Tibial artery (tissue), 4 donors: ENCODE measurements at regions not wholly inside any gene's neighbourhood (a gene's known extent, or its start where the extent isn't known, plus 50 kb on each side); places are given as distances from the start of the nearest gene placed in this dataset.
"Not testable (repeated sequence)": the region's sequence is repeated elsewhere in the genome, so short reads cannot be mapped to it uniquely, and the experiment has no call there.

ENCODE experiments used
- DNase-seq, 2 donors: peaks; one replicate each; pipeline ENCODE4 v3.0.0-alpha.2; 2019
- H3K27ac ChIP-seq, 2 donors: fragments of 200-600 bp; sonication (generic) in 1 of 2; 1 replicate in 1 of 2; 2 replicates in 1 of 2; pipeline ENCODE4 v1.5.1; 2018 to 2019; ENCODE audit warnings: mild to moderate bottlenecking in 1 of 2
- H3K27me3 ChIP-seq, 2 donors: fragments of 200-600 bp; sonication (generic) in 1 of 2; one replicate each; pipeline versions ENCODE4 v1.5.1 to v1.6.0; 2016 to 2019
- H3K36me3 ChIP-seq, 3 donors: fragments of 200-600 bp; sonication (generic) in 2 of 3; one replicate each; pipeline ENCODE4 v1.5.1; 2016 to 2019; ENCODE audit warnings: mild to moderate bottlenecking in 2 of 3
- H3K4me1 ChIP-seq, 4 donors: fragments of 200-600 bp; sonication (generic) in 2 of 4; 1 replicate in 3 of 4; 2 replicates in 1 of 4; pipeline ENCODE4 v1.5.1; 2016 to 2019
- H3K4me3 ChIP-seq, 2 donors: fragments of 200-600 bp; sonication (generic) in 1 of 2; 1 replicate in 1 of 2; 2 replicates in 1 of 2; pipeline ENCODE4 v1.5.1; 2018 to 2019; ENCODE audit warnings: mild to moderate bottlenecking in 2 of 2
- H3K9me3 ChIP-seq, 3 donors: fragments of 200-600 bp; sonication (generic) in 1 of 3; one replicate each; pipeline ENCODE4 v1.5.1; 2016 to 2019
- intact Hi-C: fragments of 100-400 bp; cut with DNase I; formaldehyde crosslinking; loops from one replicate; pipeline ENCODE4 v1.15.0; 2023; ENCODE audit warnings: low total_unique reads
- TF ChIP-seq, protein P1 (sequence below), 2 experiments: fragments of 200-600 bp in 1 of 2; fragments of 450-650 bp in 1 of 2; IDR thresholded peaks; one replicate each; pipeline ENCODE4 v1.5.1; 2017 to 2019; ENCODE audit warnings: antibody characterized with exemption in 2 of 2, mild to moderate bottlenecking in 1 of 2, moderate library complexity in 1 of 2

DNA sequence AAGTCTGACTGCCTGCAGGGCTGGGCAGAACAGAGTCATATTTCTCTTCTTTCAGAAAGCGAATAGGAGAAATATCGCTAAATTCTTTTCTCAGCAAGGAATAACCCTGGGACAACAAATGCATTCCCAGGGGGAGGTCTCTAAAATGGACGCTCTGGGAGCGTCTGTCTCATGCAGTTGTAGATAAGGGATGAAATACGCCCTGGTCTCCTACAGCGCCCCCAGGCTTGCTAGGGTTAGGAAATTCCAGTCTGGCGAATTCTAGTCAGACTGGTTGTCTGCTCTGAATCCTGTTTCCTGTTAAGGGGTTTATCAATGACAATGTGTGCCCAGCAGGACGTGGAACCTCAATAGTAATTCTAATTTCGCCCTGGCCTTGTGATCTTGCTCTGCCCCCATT lies 1214.1 kb downstream of the DIAPH3 start:
- H3K27me3 ChIP-seq: no peaks in the 10 kb centered on the region
- H3K9me3 ChIP-seq: peaks cover 0 to 6% (median 0%) of the 10 kb centered on the region in 3 donors
- H3K27ac ChIP-seq: no peak overlapping the region
- no peak for DNase-seq
- no peaks in the 10 kb centered on the region for H3K4me1 ChIP-seq
- no peak overlapping the region for H3K4me3 ChIP-seq
- intact Hi-C loops: no loop called here
- TF ChIP-seq, protein P1, sequence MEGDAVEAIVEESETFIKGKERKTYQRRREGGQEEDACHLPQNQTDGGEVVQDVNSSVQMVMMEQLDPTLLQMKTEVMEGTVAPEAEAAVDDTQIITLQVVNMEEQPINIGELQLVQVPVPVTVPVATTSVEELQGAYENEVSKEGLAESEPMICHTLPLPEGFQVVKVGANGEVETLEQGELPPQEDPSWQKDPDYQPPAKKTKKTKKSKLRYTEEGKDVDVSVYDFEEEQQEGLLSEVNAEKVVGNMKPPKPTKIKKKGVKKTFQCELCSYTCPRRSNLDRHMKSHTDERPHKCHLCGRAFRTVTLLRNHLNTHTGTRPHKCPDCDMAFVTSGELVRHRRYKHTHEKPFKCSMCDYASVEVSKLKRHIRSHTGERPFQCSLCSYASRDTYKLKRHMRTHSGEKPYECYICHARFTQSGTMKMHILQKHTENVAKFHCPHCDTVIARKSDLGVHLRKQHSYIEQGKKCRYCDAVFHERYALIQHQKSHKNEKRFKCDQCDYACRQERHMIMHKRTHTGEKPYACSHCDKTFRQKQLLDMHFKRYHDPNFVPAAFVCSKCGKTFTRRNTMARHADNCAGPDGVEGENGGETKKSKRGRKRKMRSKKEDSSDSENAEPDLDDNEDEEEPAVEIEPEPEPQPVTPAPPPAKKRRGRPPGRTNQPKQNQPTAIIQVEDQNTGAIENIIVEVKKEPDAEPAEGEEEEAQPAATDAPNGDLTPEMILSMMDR (IDR thresholded peaks at IDR 0.05): no peak
- H3K36me3 ChIP-seq: no peaks in the 10 kb centered on the region

DNA sequence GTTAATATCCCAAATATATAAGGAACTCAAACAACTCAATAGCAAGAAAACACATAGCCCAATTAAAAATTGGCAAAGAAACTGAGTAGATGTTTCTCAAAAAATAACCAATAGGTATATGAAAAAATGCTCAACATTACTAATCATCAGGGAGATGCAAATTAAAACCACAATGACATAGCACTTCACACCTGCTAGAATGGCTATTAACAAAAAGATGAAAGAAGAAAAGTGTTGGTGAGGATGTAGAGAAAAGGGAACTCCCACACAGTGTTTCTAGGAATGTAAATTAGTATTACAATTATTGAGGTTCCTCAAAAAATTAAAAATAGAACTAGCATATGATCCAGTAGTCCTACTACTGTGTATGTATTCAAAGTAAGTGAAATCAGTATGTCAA lies 1212.8 kb downstream of the DIAPH3 start:
- Histone ChIP-seq H3K27ac (no peak overlapping the region), H3K4me3 (no peak overlapping the region), H3K27me3 (no peaks in the 10 kb centered on the region), H3K36me3 (no peaks in the 10 kb centered on the region), H3K4me1 (no peaks in the 10 kb centered on the region), H3K9me3 (peaks cover 0 to 6% (median 0%) of the 10 kb centered on the region in 3 donors)
- DNase-seq: no peak
- TF ChIP-seq, protein P1 (IDR thresholded peaks at IDR 0.05): no peak
- intact Hi-C loops: no loop called here

DNA sequence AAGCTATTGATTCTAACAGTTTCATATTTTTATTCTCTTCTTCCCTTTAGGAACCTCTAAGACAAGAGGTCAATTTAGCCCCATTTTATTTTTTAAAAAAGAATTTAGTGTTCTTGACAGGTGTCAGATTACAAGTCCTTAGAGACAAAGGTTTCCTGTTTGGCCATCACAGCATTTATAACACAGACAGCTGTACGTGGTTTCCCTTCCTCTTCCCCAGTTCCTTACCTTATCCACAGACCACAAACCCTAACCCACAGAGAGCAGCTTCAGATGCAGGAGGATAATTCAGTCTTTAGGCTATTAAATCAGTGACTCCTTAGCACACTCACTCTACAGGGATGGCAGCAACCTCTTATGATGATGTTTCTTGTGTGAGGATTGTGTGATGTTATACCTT lies 1210.1 kb downstream of the DIAPH3 start:
- no peak overlapping the region for H3K27ac ChIP-seq
- peaks cover 0 to 6% (median 0%) of the 10 kb centered on the region in 3 donors for H3K9me3 ChIP-seq
- no peak overlapping the region for H3K4me3 ChIP-seq
- TF ChIP-seq, protein P1 (IDR thresholded peaks at IDR 0.05): no peak
- intact Hi-C loops: no loop called here
- DNase-seq: no peak
- H3K4me1 ChIP-seq: no peaks in the 10 kb centered on the region
- no peaks in the 10 kb centered on the region for H3K27me3 ChIP-seq
- no peaks in the 10 kb centered on the region for H3K36me3 ChIP-seq

DNA sequence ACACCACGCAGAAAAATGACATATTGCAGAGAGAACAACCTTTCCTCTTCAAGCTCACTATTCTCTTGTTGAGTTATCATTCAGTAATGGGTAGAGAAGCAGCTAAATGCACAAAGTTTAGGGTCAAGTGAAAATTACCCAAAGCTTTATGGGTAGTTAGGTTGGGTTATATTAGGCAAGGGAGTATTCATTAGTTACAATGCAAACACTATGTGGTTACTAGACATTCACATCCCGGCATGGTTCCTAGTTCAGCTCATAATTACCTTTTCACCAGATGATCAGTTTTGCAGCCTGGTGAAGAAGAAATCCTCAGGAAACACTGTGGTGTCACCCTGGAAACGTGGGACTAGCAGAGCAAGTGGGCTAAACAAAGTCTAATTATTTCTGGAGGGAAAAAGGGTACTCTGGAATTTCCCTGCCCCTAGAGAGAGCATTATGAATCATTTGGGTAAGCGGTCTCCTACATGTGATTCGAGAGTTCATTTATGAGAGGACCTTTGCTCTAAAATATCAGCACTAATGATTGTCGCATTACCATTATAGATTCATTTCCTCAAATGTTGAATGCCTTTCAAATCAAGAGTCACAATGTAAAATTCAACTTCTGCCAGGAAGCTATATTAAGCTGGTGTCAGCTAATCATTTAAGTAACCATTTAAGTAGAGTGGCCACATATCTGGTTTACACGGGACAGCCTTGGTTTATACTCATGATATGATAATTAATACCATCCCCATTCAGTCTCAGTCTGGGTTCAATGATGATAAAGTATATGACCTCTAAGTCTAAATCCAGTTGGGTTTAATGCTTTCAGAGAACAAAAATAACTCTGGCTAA lies 1208.0 kb downstream of the DIAPH3 start:
- H3K36me3 ChIP-seq: no peaks in the 10 kb centered on the region
- TF ChIP-seq, protein P1 (IDR thresholded peaks at IDR 0.05): no peak

DNA sequence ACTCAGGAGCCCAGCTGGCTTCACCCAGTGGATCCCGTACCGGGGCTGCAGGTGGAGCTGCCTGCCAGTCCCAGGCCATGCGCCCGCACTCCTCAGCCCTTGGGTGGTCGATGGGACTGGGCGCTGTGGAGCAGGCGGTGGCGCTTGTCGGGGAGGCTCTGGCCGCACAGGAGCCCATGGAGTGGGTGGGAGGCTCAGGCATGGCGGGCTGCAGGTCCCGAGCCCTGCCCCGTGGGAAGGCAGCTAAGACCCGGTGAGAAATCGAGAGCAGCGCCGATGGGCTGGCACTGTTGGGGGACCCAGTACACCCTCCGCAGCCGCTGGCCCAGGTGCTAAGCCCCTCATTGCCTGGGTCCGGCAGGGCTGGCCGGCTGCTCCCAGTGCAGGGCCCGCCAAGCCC lies 1205.6 kb downstream of the DIAPH3 start:
- DNase-seq, H3K36me3 ChIP-seq, H3K27ac ChIP-seq, H3K4me1 ChIP-seq, H3K9me3 ChIP-seq, H3K4me3 ChIP-seq, intact Hi-C loops, H3K27me3 ChIP-seq: not testable (repeated sequence)

More for the DNA sequence above, 1208.0 kb downstream of the DIAPH3 start:
- no peak for DNase-seq
- H3K27me3 ChIP-seq: no peaks in the 10 kb centered on the region
- no peaks in the 10 kb centered on the region for H3K4me1 ChIP-seq
- no peak overlapping the region for H3K27ac ChIP-seq
- intact Hi-C loops: no loop called here
- H3K9me3 ChIP-seq: no peaks in the 10 kb centered on the region
- H3K4me3 ChIP-seq: no peak overlapping the region

DNA sequence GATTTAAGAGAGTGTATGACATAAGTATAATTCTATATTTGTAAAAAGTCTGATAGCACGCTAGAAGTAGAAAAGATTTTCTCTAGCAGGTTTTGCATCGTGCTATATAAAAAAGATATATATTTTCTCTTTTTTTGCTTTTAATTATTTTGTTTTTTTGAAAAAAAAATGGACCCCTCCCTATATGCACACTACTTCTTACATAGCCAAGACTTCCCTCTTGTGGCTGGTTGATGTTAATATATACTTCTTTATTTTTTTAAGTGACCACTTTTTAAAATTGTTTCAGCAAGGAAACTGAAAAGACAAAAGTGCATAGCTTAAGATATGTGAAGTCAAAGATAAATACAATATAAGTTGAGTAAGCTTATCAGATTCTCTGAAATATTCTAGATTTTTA lies 1202.8 kb downstream of the DIAPH3 start:
- no peak for DNase-seq
- H3K27me3 ChIP-seq: no peaks in the 10 kb centered on the region
- intact Hi-C loops: no loop called here
- no peaks in the 10 kb centered on the region for H3K4me1 ChIP-seq
- no peaks in the 10 kb centered on the region for H3K36me3 ChIP-seq
- H3K9me3 ChIP-seq: no peaks in the 10 kb centered on the region
- no peak overlapping the region for H3K4me3 ChIP-seq
- TF ChIP-seq, protein P1 (IDR thresholded peaks at IDR 0.05): no peak
- no peak overlapping the region for H3K27ac ChIP-seq
